HG02840 (cell line): ENCODE measurements at regions not wholly inside any gene's neighbourhood (a gene's known extent, or its start where the extent isn't known, plus 50 kb on each side); places are given as distances from the start of the nearest gene placed in this dataset.

Experiments used
- ATAC-seq: cut with Tn5 transposase; IDR thresholded peaks from one replicate; pipeline ENCODE4 v1.9.1; 2021; ENCODE audit warnings: mild to moderate bottlenecking, moderate library complexity, moderate number of reproducible peaks; ENCODE audit not compliant: unreplicated experiment, low FRiP score

DNA sequence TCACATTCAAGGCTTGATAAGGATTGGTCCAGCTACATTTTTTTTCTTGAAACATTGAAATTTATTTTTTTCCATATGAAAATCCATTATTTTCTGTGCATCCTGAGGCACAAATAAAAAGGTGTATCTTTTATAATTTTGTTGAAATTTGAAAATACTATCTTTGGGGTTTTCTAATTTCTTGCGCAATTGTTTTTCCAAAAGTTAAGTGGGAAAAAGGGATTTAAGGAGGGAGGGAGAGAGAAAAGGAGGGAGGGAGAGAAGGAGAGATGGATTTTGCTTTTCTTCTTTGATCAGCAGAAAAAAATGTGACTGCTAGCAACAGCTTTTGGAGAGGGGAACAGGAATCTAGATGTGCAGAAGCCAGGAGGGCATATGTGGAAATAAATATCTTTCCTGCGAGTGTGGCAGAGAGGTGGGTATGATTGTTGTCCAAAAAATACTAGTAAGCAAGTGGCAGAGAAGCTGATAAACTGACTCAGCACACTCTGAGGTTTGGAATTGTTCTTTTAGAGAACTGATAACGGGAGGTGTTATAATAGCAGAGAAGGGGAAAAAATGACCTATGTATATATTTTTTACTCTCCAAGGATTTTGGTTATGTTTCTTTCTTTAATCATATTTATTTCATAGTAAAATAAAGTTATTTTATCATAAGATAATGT, 61.2 kb upstream of the EDNRB start:
- no peak for ATAC-seq

GRCh38 chr13:77975358-77976042, 56.9 kb upstream of the EDNRB start:
- ATAC-seq: no peak

DNA sequence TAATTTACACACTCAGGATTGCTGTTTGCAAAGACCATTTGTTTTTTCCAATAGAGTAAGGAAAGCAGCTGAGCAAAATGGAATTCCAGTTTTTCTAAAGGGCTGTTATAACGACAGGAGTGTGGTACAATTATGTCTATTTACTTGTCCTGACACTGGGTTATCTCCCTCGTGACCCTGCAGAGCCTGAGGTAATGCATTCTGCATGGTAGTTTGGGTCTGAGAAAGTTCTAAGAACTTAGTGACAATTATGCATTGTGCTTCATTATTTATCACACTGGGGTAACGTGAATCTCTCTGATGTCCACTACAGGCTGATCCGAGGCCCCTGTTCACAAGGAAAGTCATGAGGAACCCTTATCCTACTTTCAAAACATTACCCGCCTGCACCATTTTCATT, 50.7 kb upstream of the EDNRB start:
- ATAC-seq: no peak
